ENCODE measurements at regions not wholly inside any gene's neighbourhood (a gene's known extent, or its start where the extent isn't known, plus 50 kb on each side); places are given as distances from the start of the nearest gene placed in this dataset.

DNA sequence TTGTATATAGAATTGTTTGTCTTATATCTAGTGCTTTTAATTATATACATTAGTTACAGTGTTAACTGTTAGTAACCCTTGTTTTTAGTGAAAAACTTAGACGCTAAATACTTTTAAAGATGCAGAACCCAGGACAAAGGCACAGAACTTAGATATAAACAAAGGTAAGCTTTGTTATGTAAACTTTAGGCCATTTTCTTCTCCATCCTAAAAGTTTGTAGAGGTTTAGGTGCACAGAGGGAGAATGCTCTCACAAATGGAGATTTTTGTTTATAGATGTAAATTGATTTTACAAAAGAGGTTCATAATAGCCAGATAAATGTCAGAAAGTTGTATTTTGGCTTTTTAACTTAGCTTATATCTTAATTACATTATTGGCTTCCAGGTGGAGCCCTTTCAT lies 490.5 kb upstream of the LRRC7 start:
- Histone ChIP-seq H4K20me1 (ENCODE audit: insufficient read depth) (no peaks in the 10 kb centered on the region), H3K4me1 (ENCODE audit: low read depth, poor library complexity, severe bottlenecking) (no peaks in the 10 kb centered on the region), H3K27me3 (ENCODE audit: insufficient read depth, low read depth) (no peaks in the 10 kb centered on the region), H3K9ac (no peak overlapping the region), H3K27ac (no peak overlapping the region), H3K4me3 (IDR thresholded peaks at IDR 0.05; ENCODE audit: insufficient read depth, low read depth, low read length) (no peak overlapping the region), H3K36me3 (ENCODE audit: insufficient read depth) (no peaks in the 10 kb centered on the region), H3K79me2 (ENCODE audit: insufficient read depth, low read depth) (no peaks in the 10 kb centered on the region), H3K4me2 (no peak overlapping the region), H2AFZ (ENCODE audit: low read depth) (no peak overlapping the region)
- TF ChIP-seq, protein P1, sequence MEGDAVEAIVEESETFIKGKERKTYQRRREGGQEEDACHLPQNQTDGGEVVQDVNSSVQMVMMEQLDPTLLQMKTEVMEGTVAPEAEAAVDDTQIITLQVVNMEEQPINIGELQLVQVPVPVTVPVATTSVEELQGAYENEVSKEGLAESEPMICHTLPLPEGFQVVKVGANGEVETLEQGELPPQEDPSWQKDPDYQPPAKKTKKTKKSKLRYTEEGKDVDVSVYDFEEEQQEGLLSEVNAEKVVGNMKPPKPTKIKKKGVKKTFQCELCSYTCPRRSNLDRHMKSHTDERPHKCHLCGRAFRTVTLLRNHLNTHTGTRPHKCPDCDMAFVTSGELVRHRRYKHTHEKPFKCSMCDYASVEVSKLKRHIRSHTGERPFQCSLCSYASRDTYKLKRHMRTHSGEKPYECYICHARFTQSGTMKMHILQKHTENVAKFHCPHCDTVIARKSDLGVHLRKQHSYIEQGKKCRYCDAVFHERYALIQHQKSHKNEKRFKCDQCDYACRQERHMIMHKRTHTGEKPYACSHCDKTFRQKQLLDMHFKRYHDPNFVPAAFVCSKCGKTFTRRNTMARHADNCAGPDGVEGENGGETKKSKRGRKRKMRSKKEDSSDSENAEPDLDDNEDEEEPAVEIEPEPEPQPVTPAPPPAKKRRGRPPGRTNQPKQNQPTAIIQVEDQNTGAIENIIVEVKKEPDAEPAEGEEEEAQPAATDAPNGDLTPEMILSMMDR (conservative IDR thresholded peaks at IDR 0.05; ENCODE audit: low read depth, low read length), result no peak

DNA sequence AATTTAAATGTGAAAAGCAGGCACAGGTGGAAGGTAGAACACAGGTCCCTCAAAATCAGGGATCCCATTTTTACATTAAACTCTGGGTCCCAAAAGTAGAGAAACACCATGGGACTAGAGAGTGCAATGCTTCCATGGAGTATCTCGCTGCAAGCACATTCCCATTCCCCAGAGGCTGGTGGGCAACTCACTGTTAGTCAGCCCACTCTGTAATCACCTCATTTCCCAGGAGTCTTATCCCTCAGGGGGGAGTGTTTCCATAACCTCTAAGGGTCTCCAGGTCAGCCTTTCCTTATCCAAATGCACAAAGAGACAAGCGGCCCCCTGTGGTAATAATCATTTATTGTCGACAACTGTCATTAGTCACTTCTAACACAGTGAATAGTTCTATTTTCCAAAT lies 490.1 kb upstream of the LRRC7 start:
- no peak overlapping the region for H2AFZ ChIP-seq (ENCODE audit: low read depth)
- H3K27me3 ChIP-seq (ENCODE audit: insufficient read depth, low read depth), result no peaks in the 10 kb centered on the region
- TF ChIP-seq, protein P1 (conservative IDR thresholded peaks at IDR 0.05; ENCODE audit: low read depth, low read length), result no peak
- no peak overlapping the region for H3K27ac ChIP-seq
- no peaks in the 10 kb centered on the region for H3K79me2 ChIP-seq (ENCODE audit: insufficient read depth, low read depth)
- no peak overlapping the region for H3K9ac ChIP-seq
- H3K36me3 ChIP-seq (ENCODE audit: insufficient read depth), result no peaks in the 10 kb centered on the region
- no peak overlapping the region for H3K4me2 ChIP-seq
- no peak overlapping the region for H3K4me3 ChIP-seq (IDR thresholded peaks at IDR 0.05; ENCODE audit: insufficient read depth, low read depth, low read length)
- H3K4me1 ChIP-seq (ENCODE audit: low read depth, poor library complexity, severe bottlenecking), result no peaks in the 10 kb centered on the region
- no peaks in the 10 kb centered on the region for H4K20me1 ChIP-seq (ENCODE audit: insufficient read depth)

DNA sequence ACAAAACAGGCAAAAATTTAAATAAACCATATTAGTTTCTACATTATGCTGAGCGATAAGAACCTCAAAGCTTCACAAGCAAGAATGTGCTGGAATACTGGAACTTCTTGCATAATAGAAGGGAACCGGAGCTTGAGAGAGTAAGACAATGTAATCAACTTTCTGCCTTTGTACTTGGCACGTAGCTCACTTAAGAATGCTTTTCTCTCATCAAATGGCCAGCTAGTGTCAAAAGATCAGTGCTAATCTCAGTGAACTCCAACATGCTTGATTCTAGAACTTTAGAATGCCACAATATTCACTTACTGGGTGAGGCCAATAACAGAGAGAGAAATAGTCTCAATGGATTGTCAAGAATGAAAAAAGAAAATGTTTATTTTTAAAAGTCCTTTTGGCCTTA lies 486.1 kb upstream of the LRRC7 start:
- no peaks in the 10 kb centered on the region for H3K27me3 ChIP-seq (ENCODE audit: insufficient read depth, low read depth)
- H3K79me2 ChIP-seq (ENCODE audit: insufficient read depth, low read depth), result no peaks in the 10 kb centered on the region
- no peak overlapping the region for H3K27ac ChIP-seq

DNA sequence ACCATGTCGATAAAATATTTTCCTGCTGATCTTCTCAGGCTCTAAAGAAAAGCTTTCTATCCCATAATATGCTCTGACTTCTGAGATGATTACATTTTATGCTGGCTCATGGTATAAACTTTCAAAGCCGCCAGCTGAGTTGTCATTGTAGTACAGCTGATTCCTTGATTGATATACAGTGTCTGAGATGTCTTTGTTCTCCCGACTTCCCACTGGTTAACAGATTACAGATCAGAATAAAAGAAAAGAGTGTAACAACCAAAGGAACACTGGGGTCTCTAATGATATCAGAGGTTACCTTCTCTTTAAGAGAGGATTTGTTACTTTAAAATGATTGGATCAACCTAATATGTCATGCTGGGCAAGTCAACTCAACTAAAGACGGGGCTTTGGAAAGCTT lies 485.4 kb upstream of the LRRC7 start:
- no peak overlapping the region for H3K4me2 ChIP-seq
- no peak overlapping the region for H3K4me3 ChIP-seq (IDR thresholded peaks at IDR 0.05; ENCODE audit: insufficient read depth, low read depth, low read length)
- no peaks in the 10 kb centered on the region for H3K36me3 ChIP-seq (ENCODE audit: insufficient read depth)
- no peak overlapping the region for H3K27ac ChIP-seq
- no peaks in the 10 kb centered on the region for H3K4me1 ChIP-seq (ENCODE audit: low read depth, poor library complexity, severe bottlenecking)
- H3K27me3 ChIP-seq (ENCODE audit: insufficient read depth, low read depth), result no peaks in the 10 kb centered on the region
- no peak overlapping the region for H2AFZ ChIP-seq (ENCODE audit: low read depth)
- TF ChIP-seq, protein P1 (conservative IDR thresholded peaks at IDR 0.05; ENCODE audit: low read depth, low read length), result no peak
- no peak overlapping the region for H3K9ac ChIP-seq
- H4K20me1 ChIP-seq (ENCODE audit: insufficient read depth), result no peaks in the 10 kb centered on the region
- no peaks in the 10 kb centered on the region for H3K79me2 ChIP-seq (ENCODE audit: insufficient read depth, low read depth)

More for the DNA sequence above, 486.1 kb upstream of the LRRC7 start:
- H3K36me3 ChIP-seq (ENCODE audit: insufficient read depth), result no peaks in the 10 kb centered on the region
- H2AFZ ChIP-seq (ENCODE audit: low read depth), result no peak overlapping the region
- no peaks in the 10 kb centered on the region for H4K20me1 ChIP-seq (ENCODE audit: insufficient read depth)
- H3K4me2 ChIP-seq, result no peak overlapping the region
- TF ChIP-seq, protein P1 (conservative IDR thresholded peaks at IDR 0.05; ENCODE audit: low read depth, low read length), result no peak
- H3K9ac ChIP-seq, result no peak overlapping the region
- no peak overlapping the region for H3K4me3 ChIP-seq (IDR thresholded peaks at IDR 0.05; ENCODE audit: insufficient read depth, low read depth, low read length)
- no peaks in the 10 kb centered on the region for H3K4me1 ChIP-seq (ENCODE audit: low read depth, poor library complexity, severe bottlenecking)
